Mesenchymal stem cell (in vitro differentiated cells and primary cell): ENCODE measurements at regions not wholly inside any gene's neighbourhood (a gene's known extent, or its start where the extent isn't known, plus 50 kb on each side); places are given as distances from the start of the nearest gene placed in this dataset.

ENCODE experiments used
- DNase-seq: peaks from one replicate; pipeline ENCODE4 v3.0.0-alpha.2; 2013
- H2AFZ ChIP-seq: one replicate; pipeline ENCODE4 v1.6.1; 2013; ENCODE audit warnings: low read depth, mild to moderate bottlenecking, control low read depth, inconsistent platforms, low read length, moderate library complexity
- H2AK5ac ChIP-seq: 2 replicates; pipeline ENCODE4 v1.6.1; 2013; ENCODE audit warnings: low read length, moderate library complexity, mild to moderate bottlenecking, inconsistent platforms; ENCODE audit not compliant: severe bottlenecking
- H2BK120ac ChIP-seq: one replicate; pipeline ENCODE4 v1.6.1; 2013; ENCODE audit warnings: low read depth, mild to moderate bottlenecking, inconsistent platforms, low read length, moderate library complexity
- H2BK12ac ChIP-seq, 2 experiments: one replicate each; pipeline ENCODE4 v1.6.1; 2013; ENCODE audit warnings: inconsistent platforms in 2 of 2, low read length in 2 of 2, mild to moderate bottlenecking in 2 of 2, moderate library complexity in 2 of 2, control low read depth in 1 of 2
- H2BK15ac ChIP-seq: one replicate; pipeline ENCODE4 v1.6.1; 2013; ENCODE audit warnings: mild to moderate bottlenecking, low read depth, inconsistent platforms; ENCODE audit not compliant: poor library complexity, severe bottlenecking
- H2BK5ac ChIP-seq: 2 replicates; pipeline ENCODE4 v1.6.1; 2013; ENCODE audit warnings: low read depth, mild to moderate bottlenecking, low read length, control low read depth, inconsistent platforms; ENCODE audit not compliant: poor library complexity, severe bottlenecking
- H3K14ac ChIP-seq, 2 experiments: one replicate each; pipeline ENCODE4 v1.6.1; 2013; ENCODE audit warnings: inconsistent platforms in 2 of 2, low read length in 2 of 2, control low read depth in 1 of 2, mild to moderate bottlenecking in 1 of 2, moderate library complexity in 1 of 2
- H3K18ac ChIP-seq, 2 experiments: one replicate each; pipeline ENCODE4 v1.6.1; 2013; ENCODE audit warnings: inconsistent platforms in 2 of 2, low read length in 2 of 2, control low read depth in 1 of 2, low read depth in 1 of 2, mild to moderate bottlenecking in 1 of 2
- H3K23ac ChIP-seq, 2 experiments: one replicate each; pipeline ENCODE4 v1.6.1; 2013; ENCODE audit warnings: inconsistent platforms in 2 of 2, low read length in 2 of 2, mild to moderate bottlenecking in 2 of 2, moderate library complexity in 2 of 2, control low read depth in 1 of 2
- H3K27ac ChIP-seq: 2 replicates; pipeline ENCODE4 v1.5.1; 2013; ENCODE audit warnings: mild to moderate bottlenecking, moderate library complexity, low read length, control low read depth, inconsistent platforms; ENCODE audit not compliant: poor library complexity, severe bottlenecking
- H3K27me3 ChIP-seq, 2 experiments: 2 replicates each; pipeline versions ENCODE4 v1.6.1 to v1.7.0; 2013; ENCODE audit warnings: low read length in 2 of 2, mild to moderate bottlenecking in 2 of 2, moderate library complexity in 2 of 2, control low read depth in 1 of 2, inconsistent platforms in 1 of 2; ENCODE audit not compliant: control insufficient read depth in 1 of 2, insufficient read depth in 1 of 2
- H3K36me3 ChIP-seq, 2 experiments: 2 replicates each; pipeline versions ENCODE4 v1.6.1 to v1.7.0; 2013; ENCODE audit warnings: low read length in 2 of 2, control low read depth in 1 of 2, inconsistent platforms in 1 of 2, low read depth in 1 of 2, mild to moderate bottlenecking in 1 of 2; ENCODE audit not compliant: insufficient read depth in 2 of 2, control insufficient read depth in 1 of 2
- H3K4ac ChIP-seq, 2 experiments: one replicate each; pipeline ENCODE4 v1.6.1; 2013; ENCODE audit warnings: inconsistent platforms in 2 of 2, low read length in 2 of 2, mild to moderate bottlenecking in 2 of 2, moderate library complexity in 2 of 2, control low read depth in 1 of 2, low read depth in 1 of 2
- H3K4me1 ChIP-seq: 2 replicates; pipeline ENCODE4 v1.6.1; 2013; ENCODE audit warnings: low read depth, low read length, control low read depth; ENCODE audit not compliant: control insufficient read depth, insufficient read depth
- H3K4me2 ChIP-seq: 2 replicates; pipeline ENCODE4 v1.6.1; 2013; ENCODE audit warnings: low read length, mild to moderate bottlenecking, inconsistent platforms; ENCODE audit not compliant: poor library complexity, severe bottlenecking
- H3K4me3 ChIP-seq, 2 experiments: 2 replicates each; pipeline versions ENCODE4 v1.5.1 to v1.7.0; 2013; ENCODE audit warnings: low read length in 2 of 2, mild to moderate bottlenecking in 2 of 2, control low read depth in 1 of 2, low read depth in 1 of 2; ENCODE audit not compliant: insufficient read depth in 1 of 2
- H3K79me1 ChIP-seq: replicated peaks from 2 replicates; pipeline ENCODE4 v1.6.1; 2013; ENCODE audit warnings: mild to moderate bottlenecking, control low read depth, low read length, inconsistent platforms; ENCODE audit not compliant: poor library complexity, severe bottlenecking
- H3K9ac ChIP-seq: 2 replicates; pipeline ENCODE4 v1.7.0; 2013; ENCODE audit warnings: mild to moderate bottlenecking, low read length, moderate library complexity
- H3K9me3 ChIP-seq: 2 replicates; pipeline ENCODE4 v1.7.0; 2013; ENCODE audit warnings: mild to moderate bottlenecking, low read length; ENCODE audit not compliant: control insufficient read depth
- H4K8ac ChIP-seq: one replicate; pipeline ENCODE4 v1.6.1; 2013; ENCODE audit warnings: inconsistent platforms, mild to moderate bottlenecking, low read length, moderate library complexity
- H4K91ac ChIP-seq: one replicate; pipeline ENCODE4 v1.6.1; 2013; ENCODE audit warnings: mild to moderate bottlenecking, low read length, inconsistent platforms
- whole genome bisulfite sequencing: methylation state at CpG from one replicate; pipeline ENCODE4 v1.1.7; 2013; ENCODE audit warnings: mixed read lengths; 5-methylcytosine and 5-hydroxymethylcytosine counted together

- no peak overlapping the region for H3K4ac ChIP-seq
- no peak for DNase-seq
- H2AFZ ChIP-seq: no peak overlapping the region
- no peaks in the 10 kb centered on the region for H3K9me3 ChIP-seq
- H3K4me1 ChIP-seq: peaks cover 10% of the 10 kb centered on the region
- H3K27ac ChIP-seq: peak overlapping the region; percentile 56
- H3K79me1 ChIP-seq: no peaks in the 10 kb centered on the region
- no peak overlapping the region for H4K8ac ChIP-seq
- H4K91ac ChIP-seq: no peak overlapping the region
- peak overlapping the region; percentile 52 for H3K4me2 ChIP-seq
- H2BK12ac ChIP-seq: no peak overlapping the region
- peak overlapping the region; percentile 79 for H2BK5ac ChIP-seq
- no peak overlapping the region for H3K14ac ChIP-seq
- 54% methylated on average over 6 of the region's 8 CpGs for WGBS
- no peak overlapping the region for H3K9ac ChIP-seq
- H2AK5ac ChIP-seq: no peak overlapping the region
- H3K36me3 ChIP-seq: no peaks in the 10 kb centered on the region
- H3K27me3 ChIP-seq: no peaks in the 10 kb centered on the region
- H2BK15ac ChIP-seq: no peak overlapping the region
- H3K4me3 ChIP-seq: no peak overlapping the region
- no peak overlapping the region for H3K23ac ChIP-seq
- H3K18ac ChIP-seq: no peak overlapping the region
- H2BK120ac ChIP-seq: no peak overlapping the region
Observed at GRCh38 chr16:51449441-51449840, 298.4 kb upstream of the SALL1 start.

- Histone ChIP-seq H3K18ac (no peak overlapping the region), H3K27ac (no peak overlapping the region), H3K4me3 (no peak overlapping the region), H3K4ac (no peak overlapping the region), H2AFZ (no peak overlapping the region), H2BK120ac (no peak overlapping the region), H3K23ac (no peak overlapping the region), H3K9ac (no peak overlapping the region), H3K14ac (no peak overlapping the region), H3K27me3 (peaks cover 0 to 7% of the 10 kb centered on the region in 2 experiments), H2BK15ac (no peak overlapping the region), H3K4me2 (no peak overlapping the region), H2BK5ac (no peak overlapping the region), H4K8ac (no peak overlapping the region), H3K9me3 (no peaks in the 10 kb centered on the region), H2BK12ac (no peak overlapping the region), H3K79me1 (no peaks in the 10 kb centered on the region), H2AK5ac (no peak overlapping the region), H3K4me1 (peaks cover 9% of the 10 kb centered on the region), H4K91ac (no peak overlapping the region), H3K36me3 (no peaks in the 10 kb centered on the region)
- 74% methylated on average over 3 of the region's 4 CpGs for WGBS
- no peak for DNase-seq
Observed at GRCh38 chr16:51445250-51445649, 294.2 kb upstream of the SALL1 start.

- DNase-seq: no peak
- Histone ChIP-seq H2BK15ac (no peak overlapping the region), H3K27me3 (peaks cover 0 to 12% of the 10 kb centered on the region in 2 experiments), H4K91ac (no peak overlapping the region), H4K8ac (no peak overlapping the region), H3K4ac (no peak overlapping the region), H3K18ac (no peak overlapping the region), H2BK12ac (no peak overlapping the region), H2AK5ac (no peak overlapping the region), H3K4me3 (no peak overlapping the region), H3K4me2 (no peak overlapping the region), H2BK5ac (no peak overlapping the region), H3K79me1 (no peaks in the 10 kb centered on the region), H2BK120ac (no peak overlapping the region), H3K36me3 (no peaks in the 10 kb centered on the region), H3K9me3 (no peaks in the 10 kb centered on the region), H3K27ac (no peak overlapping the region), H2AFZ (no peak overlapping the region), H3K14ac (no peak overlapping the region), H3K4me1 (peaks cover 3% of the 10 kb centered on the region), H3K23ac (no peak overlapping the region), H3K9ac (no peak overlapping the region)
- WGBS: 98% methylated on average over 1 of the region's 1 CpG
Observed at GRCh38 chr16:51443934-51444333, 292.9 kb upstream of the SALL1 start.

- Histone ChIP-seq H3K9ac (no peak overlapping the region), H2BK120ac (no peak overlapping the region), H2AK5ac (no peak overlapping the region), H3K79me1 (no peaks in the 10 kb centered on the region), H2AFZ (no peak overlapping the region), H2BK15ac (no peak overlapping the region), H2BK5ac (no peak overlapping the region), H3K14ac (no peak overlapping the region), H3K23ac (no peak overlapping the region), H4K91ac (no peak overlapping the region), H3K4me3 (no peak overlapping the region), H3K36me3 (no peaks in the 10 kb centered on the region), H3K18ac (no peak overlapping the region), H3K27ac (no peak overlapping the region), H3K9me3 (no peaks in the 10 kb centered on the region), H3K4me1 (no peaks in the 10 kb centered on the region), H4K8ac (no peak overlapping the region), H3K27me3 (peaks cover 0 to 12% of the 10 kb centered on the region in 2 experiments), H3K4ac (no peak overlapping the region), H3K4me2 (no peak overlapping the region), H2BK12ac (no peak overlapping the region)
- 86% methylated on average over 5 of the region's 8 CpGs for WGBS
- no peak for DNase-seq
Observed at GRCh38 chr16:51442141-51442870, 291.2 kb upstream of the SALL1 start.
